ENCODE measurements at regions not wholly inside any gene's neighbourhood (a gene's known extent, or its start where the extent isn't known, plus 50 kb on each side); places are given as distances from the start of the nearest gene placed in this dataset.

DNA sequence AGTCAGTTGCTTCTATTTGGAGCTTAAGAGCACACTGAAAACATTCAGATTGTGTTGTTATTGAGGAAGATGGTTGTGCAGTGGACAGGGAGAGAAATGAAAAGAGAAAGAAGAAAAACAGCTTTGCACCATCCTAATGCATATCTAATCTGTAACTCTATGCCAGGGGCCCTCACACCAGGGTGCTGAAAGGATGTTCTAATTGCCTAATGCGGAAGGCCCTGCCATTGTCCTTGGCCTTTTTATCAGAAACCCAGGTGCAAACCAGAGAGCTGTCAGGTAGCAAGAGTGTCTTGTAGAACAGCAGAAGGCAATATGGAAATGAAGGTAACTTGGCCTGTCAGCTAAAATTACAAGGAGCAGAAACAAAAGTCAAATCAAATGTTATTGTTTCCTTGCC lies 384.5 kb upstream of the PIK3R1 start:
- DNase-seq (ENCODE audit: low read depth), result no peak
- TF ChIP-seq EZH2 (IDR thresholded peaks at IDR 0.05; ENCODE audit: insufficient read depth, low read length), result no peak
- TF ChIP-seq, protein P1, sequence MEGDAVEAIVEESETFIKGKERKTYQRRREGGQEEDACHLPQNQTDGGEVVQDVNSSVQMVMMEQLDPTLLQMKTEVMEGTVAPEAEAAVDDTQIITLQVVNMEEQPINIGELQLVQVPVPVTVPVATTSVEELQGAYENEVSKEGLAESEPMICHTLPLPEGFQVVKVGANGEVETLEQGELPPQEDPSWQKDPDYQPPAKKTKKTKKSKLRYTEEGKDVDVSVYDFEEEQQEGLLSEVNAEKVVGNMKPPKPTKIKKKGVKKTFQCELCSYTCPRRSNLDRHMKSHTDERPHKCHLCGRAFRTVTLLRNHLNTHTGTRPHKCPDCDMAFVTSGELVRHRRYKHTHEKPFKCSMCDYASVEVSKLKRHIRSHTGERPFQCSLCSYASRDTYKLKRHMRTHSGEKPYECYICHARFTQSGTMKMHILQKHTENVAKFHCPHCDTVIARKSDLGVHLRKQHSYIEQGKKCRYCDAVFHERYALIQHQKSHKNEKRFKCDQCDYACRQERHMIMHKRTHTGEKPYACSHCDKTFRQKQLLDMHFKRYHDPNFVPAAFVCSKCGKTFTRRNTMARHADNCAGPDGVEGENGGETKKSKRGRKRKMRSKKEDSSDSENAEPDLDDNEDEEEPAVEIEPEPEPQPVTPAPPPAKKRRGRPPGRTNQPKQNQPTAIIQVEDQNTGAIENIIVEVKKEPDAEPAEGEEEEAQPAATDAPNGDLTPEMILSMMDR (IDR thresholded peaks at IDR 0.05; ENCODE audit: insufficient read depth, low read depth, low read length), result no peak
- Histone ChIP-seq H3K9me3 (ENCODE audit: insufficient read depth, low read depth, low read length) (no peaks in the 10 kb centered on the region), H3K9ac (ENCODE audit: low read length) (no peak overlapping the region), H3K79me2 (ENCODE audit: insufficient read depth, low read length) (no peaks in the 10 kb centered on the region), H3K27me3 (ENCODE audit: insufficient read depth, low read length) (no peaks in the 10 kb centered on the region), H3K4me2 (ENCODE audit: low read length) (no peak overlapping the region), H2AFZ (ENCODE audit: low read depth, low read length) (no peak overlapping the region), H3K4me3 (ENCODE audit: insufficient read depth, low read depth, low read length) (no peak overlapping the region), H3K4me1 (ENCODE audit: insufficient read depth, low read length) (no peaks in the 10 kb centered on the region), H3K27ac (ENCODE audit: low read depth, low read length) (no peak overlapping the region), H3K36me3 (ENCODE audit: insufficient read depth, low read length) (no peaks in the 10 kb centered on the region), H4K20me1 (ENCODE audit: insufficient read depth, low read length) (no peaks in the 10 kb centered on the region)
- no peak overlapping the region for H3K4me3 Mint-ChIP-seq (ENCODE audit: unreplicated experiment)
- no peaks in the 10 kb centered on the region for H3K9me3 Mint-ChIP-seq (ENCODE audit: unreplicated experiment)
- FAIRE-seq, result no peak
- peaks cover 2% of the 10 kb centered on the region for H3K27me3 Mint-ChIP-seq (ENCODE audit: low read depth, unreplicated experiment)
- H3K27ac Mint-ChIP-seq (ENCODE audit: unreplicated experiment), result no peak overlapping the region
- no peaks in the 10 kb centered on the region for H3K36me3 Mint-ChIP-seq (ENCODE audit: low read depth, unreplicated experiment)
- no peaks in the 10 kb centered on the region for H3K4me1 Mint-ChIP-seq (ENCODE audit: low read depth, unreplicated experiment)

DNA sequence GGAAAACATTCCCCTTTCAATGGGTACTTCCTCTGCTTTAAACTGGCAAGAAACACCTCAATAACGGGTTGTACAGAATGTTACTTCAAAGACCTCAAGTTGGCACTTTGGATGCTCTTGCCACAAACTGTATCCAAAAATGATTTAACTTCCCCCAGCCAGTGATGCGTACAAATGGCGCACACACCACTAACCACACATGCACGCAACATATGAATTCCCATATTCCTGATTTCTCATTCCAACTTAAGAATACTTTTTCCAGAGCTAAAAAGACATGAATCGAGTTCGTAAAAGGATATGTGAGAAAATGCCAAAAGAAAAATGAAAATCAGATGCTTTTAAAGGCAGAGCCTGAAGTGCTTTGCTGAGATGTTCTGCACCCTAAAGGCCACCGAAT lies 388.0 kb upstream of the PIK3R1 start:
- H3K27ac ChIP-seq (ENCODE audit: low read depth, low read length), result no peak overlapping the region
- DNase-seq (ENCODE audit: low read depth) (no peak), FAIRE-seq (no peak)
- no peaks in the 10 kb centered on the region for H3K4me1 ChIP-seq (ENCODE audit: insufficient read depth, low read length)
- Mint-ChIP-seq H3K4me3 (ENCODE audit: unreplicated experiment) (no peak overlapping the region), H3K36me3 (ENCODE audit: low read depth, unreplicated experiment) (no peaks in the 10 kb centered on the region), H3K27me3 (ENCODE audit: low read depth, unreplicated experiment) (peaks cover 2% of the 10 kb centered on the region), H3K9me3 (ENCODE audit: unreplicated experiment) (no peaks in the 10 kb centered on the region), H3K4me1 (ENCODE audit: low read depth, unreplicated experiment) (no peaks in the 10 kb centered on the region), H3K27ac (ENCODE audit: unreplicated experiment) (no peak overlapping the region)
- no peak overlapping the region for H2AFZ ChIP-seq (ENCODE audit: low read depth, low read length)
- H3K27me3 ChIP-seq (ENCODE audit: insufficient read depth, low read length), result no peaks in the 10 kb centered on the region
- no peaks in the 10 kb centered on the region for H3K9me3 ChIP-seq (ENCODE audit: insufficient read depth, low read depth, low read length)
- no peaks in the 10 kb centered on the region for H3K79me2 ChIP-seq (ENCODE audit: insufficient read depth, low read length)
- no peak overlapping the region for H3K4me3 ChIP-seq (ENCODE audit: insufficient read depth, low read depth, low read length)
- no peak overlapping the region for H3K4me2 ChIP-seq (ENCODE audit: low read length)
- no peak overlapping the region for H3K9ac ChIP-seq (ENCODE audit: low read length)
- no peak for TF ChIP-seq EZH2 (IDR thresholded peaks at IDR 0.05; ENCODE audit: insufficient read depth, low read length)
- TF ChIP-seq, protein P1 (IDR thresholded peaks at IDR 0.05; ENCODE audit: insufficient read depth, low read depth, low read length), result no peak
- no peaks in the 10 kb centered on the region for H4K20me1 ChIP-seq (ENCODE audit: insufficient read depth, low read length)
- H3K36me3 ChIP-seq (ENCODE audit: insufficient read depth, low read length), result no peaks in the 10 kb centered on the region

DNA sequence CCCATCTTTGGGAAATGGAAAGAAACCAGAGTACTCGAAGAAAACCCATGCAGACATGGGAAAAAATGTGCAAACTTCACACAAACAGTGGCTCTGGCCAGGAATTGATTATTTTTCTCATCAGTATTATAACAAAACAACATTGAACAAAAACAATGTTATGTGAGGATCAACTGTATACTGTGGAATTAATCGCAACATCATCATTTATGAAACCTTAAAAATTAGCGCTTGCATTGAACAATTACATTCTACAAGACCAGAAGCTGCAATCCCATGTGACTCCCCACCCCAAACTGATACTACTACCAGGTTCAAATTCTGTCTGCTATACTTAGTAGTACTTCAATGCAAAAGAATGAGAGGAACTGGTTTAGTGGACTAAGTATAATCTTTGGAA lies 390.7 kb upstream of the PIK3R1 start:
- DNase-seq (ENCODE audit: low read depth) (no peak), FAIRE-seq (no peak)
- H3K79me2 ChIP-seq (ENCODE audit: insufficient read depth, low read length), result no peaks in the 10 kb centered on the region
- Mint-ChIP-seq H3K4me3 (ENCODE audit: unreplicated experiment) (no peak overlapping the region), H3K27ac (ENCODE audit: unreplicated experiment) (no peak overlapping the region), H3K9me3 (ENCODE audit: unreplicated experiment) (peaks cover 2% of the 10 kb centered on the region), H3K4me1 (ENCODE audit: low read depth, unreplicated experiment) (no peaks in the 10 kb centered on the region), H3K36me3 (ENCODE audit: low read depth, unreplicated experiment) (no peaks in the 10 kb centered on the region), H3K27me3 (ENCODE audit: low read depth, unreplicated experiment) (peaks cover 2% of the 10 kb centered on the region)
- no peak overlapping the region for H2AFZ ChIP-seq (ENCODE audit: low read depth, low read length)
- H3K27ac ChIP-seq (ENCODE audit: low read depth, low read length), result no peak overlapping the region
- no peaks in the 10 kb centered on the region for H3K4me1 ChIP-seq (ENCODE audit: insufficient read depth, low read length)
- TF ChIP-seq, protein P1 (IDR thresholded peaks at IDR 0.05; ENCODE audit: insufficient read depth, low read depth, low read length), result no peak
- TF ChIP-seq EZH2 (IDR thresholded peaks at IDR 0.05; ENCODE audit: insufficient read depth, low read length), result no peak
- H4K20me1 ChIP-seq (ENCODE audit: insufficient read depth, low read length), result no peaks in the 10 kb centered on the region
- no peaks in the 10 kb centered on the region for H3K27me3 ChIP-seq (ENCODE audit: insufficient read depth, low read length)
- H3K36me3 ChIP-seq (ENCODE audit: insufficient read depth, low read length), result no peaks in the 10 kb centered on the region
- H3K4me3 ChIP-seq (ENCODE audit: insufficient read depth, low read depth, low read length), result no peak overlapping the region
- no peak overlapping the region for H3K9ac ChIP-seq (ENCODE audit: low read length)
- H3K9me3 ChIP-seq (ENCODE audit: insufficient read depth, low read depth, low read length), result no peaks in the 10 kb centered on the region
- H3K4me2 ChIP-seq (ENCODE audit: low read length), result no peak overlapping the region

Data from astrocyte (in vitro differentiated cells and primary cell).